Rectal smooth muscle tissue (tissue), 1 donor: ENCODE measurements at regions not wholly inside any gene's neighbourhood (a gene's known extent, or its start where the extent isn't known, plus 50 kb on each side); places are given as distances from the start of the nearest gene placed in this dataset.

Experiments
- H3K27ac ChIP-seq: one replicate; pipeline ENCODE4 v1.7.0; 2013; ENCODE audit warnings: low read depth, low read length, inconsistent platforms
- H3K27me3 ChIP-seq: one replicate; pipeline ENCODE4 v1.7.0; 2013; ENCODE audit warnings: low read length; ENCODE audit not compliant: control insufficient read depth, insufficient read depth
- H3K36me3 ChIP-seq: one replicate; pipeline ENCODE4 v1.7.0; 2013; ENCODE audit warnings: low read length; ENCODE audit not compliant: control insufficient read depth, insufficient read depth
- H3K4me1 ChIP-seq: one replicate; pipeline ENCODE4 v1.7.0; 2013; ENCODE audit warnings: low read length; ENCODE audit not compliant: control insufficient read depth, insufficient read depth
- H3K4me3 ChIP-seq: one replicate; pipeline ENCODE4 v1.7.0; 2013; ENCODE audit warnings: low read length
- H3K9ac ChIP-seq: one replicate; pipeline ENCODE4 v1.7.0; 2013; ENCODE audit warnings: low read length

DNA sequence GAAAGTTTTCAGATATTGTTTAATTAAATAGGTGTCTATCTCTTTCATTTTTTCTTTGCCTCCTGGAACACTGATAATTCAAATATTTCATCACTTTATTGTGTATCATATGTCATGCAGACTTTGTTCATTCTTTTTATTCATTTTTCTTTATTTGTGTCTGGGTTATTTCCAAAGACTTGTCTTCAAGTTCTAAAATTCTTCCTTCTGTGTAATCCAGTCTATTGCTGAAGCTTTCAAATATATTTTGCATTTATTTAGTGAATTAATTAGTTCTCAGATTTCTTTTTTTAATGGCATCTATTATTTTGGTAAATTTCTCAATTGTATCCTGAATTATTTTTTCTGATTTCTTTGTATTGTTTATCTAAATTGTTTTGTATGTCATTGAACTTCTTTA is 70.1 kb downstream of the ZNF330 start:
- Histone ChIP-seq H3K27ac (no peak overlapping the region), H3K27me3 (no peaks in the 10 kb centered on the region), H3K9ac (no peak overlapping the region), H3K36me3 (no peaks in the 10 kb centered on the region), H3K4me3 (no peak overlapping the region), H3K4me1 (no peaks in the 10 kb centered on the region)

DNA sequence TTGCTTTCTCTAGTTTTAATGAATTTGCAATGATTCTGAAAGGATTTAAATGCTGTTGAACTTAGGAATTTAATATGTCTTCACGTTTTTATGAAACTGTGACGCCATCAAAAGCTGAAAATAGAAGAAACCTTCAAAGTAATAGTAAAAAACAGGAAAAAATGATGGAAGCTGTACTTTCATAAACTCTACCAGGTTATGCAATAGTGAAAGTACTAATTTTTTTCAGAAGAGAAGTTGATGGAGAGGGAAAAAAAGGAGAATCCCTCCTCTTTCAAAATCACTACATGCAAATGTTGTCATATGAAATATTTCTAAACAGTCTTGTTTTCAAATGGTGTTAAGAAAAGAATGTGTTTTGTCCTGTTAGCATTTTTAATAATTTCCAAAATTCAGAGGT is 73.6 kb downstream of the ZNF330 start:
- Histone ChIP-seq H3K36me3 (no peaks in the 10 kb centered on the region), H3K9ac (no peak overlapping the region)

DNA sequence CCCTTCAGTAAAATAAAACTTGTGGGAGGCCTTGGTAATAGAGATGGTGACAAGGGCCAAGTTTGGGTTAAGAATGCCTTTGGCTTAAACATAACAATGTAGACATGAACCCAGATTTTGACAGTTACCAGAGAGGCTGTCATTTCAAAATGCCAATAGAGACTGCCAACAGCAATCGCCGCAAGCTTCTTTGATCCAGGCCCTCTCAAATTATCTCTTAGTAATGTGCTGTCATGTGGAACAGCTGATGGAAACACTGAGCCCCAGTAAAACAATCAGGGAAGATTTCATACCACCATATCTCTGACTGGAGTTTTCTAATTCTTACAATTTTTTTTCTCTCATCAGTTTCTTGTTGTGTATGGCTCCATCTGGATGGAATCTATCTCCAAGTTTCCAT is 80.5 kb downstream of the ZNF330 start:
- H3K9ac ChIP-seq: no peak overlapping the region
- H3K36me3 ChIP-seq: no peaks in the 10 kb centered on the region
- no peak overlapping the region for H3K27ac ChIP-seq
- no peaks in the 10 kb centered on the region for H3K4me1 ChIP-seq
- no peaks in the 10 kb centered on the region for H3K27me3 ChIP-seq
- H3K4me3 ChIP-seq: no peak overlapping the region

More for the DNA sequence above, 73.6 kb downstream of the ZNF330 start:
- Histone ChIP-seq H3K4me3 (no peak overlapping the region), H3K27me3 (no peaks in the 10 kb centered on the region), H3K27ac (no peak overlapping the region), H3K4me1 (no peaks in the 10 kb centered on the region)

DNA sequence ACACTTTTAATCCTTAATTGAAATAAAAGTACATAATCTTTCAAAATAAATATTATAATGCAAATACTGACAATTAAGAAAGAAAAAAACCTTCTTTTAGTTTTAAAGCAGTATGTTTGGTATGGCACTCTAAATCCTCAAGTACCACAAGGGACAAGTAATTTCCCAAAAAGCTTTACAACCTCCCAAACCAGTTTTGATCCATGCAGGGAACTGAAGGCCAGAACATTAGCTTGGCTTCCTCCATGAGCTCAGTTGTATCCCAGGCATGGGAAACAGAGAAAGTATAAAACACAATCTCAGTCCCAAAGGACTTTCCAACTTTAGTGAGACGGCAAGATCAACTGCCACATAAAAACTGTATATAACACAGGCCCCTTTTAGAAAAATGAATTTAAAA is 82.2 kb downstream of the ZNF330 start:
- Histone ChIP-seq H3K27ac (no peak overlapping the region), H3K27me3 (no peaks in the 10 kb centered on the region), H3K9ac (no peak overlapping the region), H3K4me1 (no peaks in the 10 kb centered on the region), H3K36me3 (no peaks in the 10 kb centered on the region), H3K4me3 (no peak overlapping the region)

DNA sequence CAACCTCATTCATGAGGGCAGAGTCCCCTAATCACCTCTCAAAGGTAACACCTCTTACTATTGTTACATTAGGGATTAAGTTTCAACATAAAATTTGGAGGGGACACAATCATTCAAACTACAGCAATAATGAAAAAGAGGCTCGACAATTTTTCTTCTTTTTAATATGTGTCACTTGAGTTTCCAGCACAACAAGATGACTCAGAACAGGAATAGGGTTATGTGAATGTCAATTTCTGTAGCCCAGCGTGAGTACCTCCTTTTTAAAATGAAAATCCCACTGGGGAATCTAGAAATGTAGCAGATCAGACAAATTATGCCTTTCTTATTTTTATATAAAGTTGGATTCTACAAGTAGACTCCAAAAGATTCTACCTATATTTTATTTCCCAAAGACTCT is 83.7 kb downstream of the ZNF330 start:
- Histone ChIP-seq H3K36me3 (no peaks in the 10 kb centered on the region), H3K27ac (no peak overlapping the region), H3K4me3 (no peak overlapping the region), H3K4me1 (no peaks in the 10 kb centered on the region), H3K9ac (no peak overlapping the region), H3K27me3 (no peaks in the 10 kb centered on the region)

DNA sequence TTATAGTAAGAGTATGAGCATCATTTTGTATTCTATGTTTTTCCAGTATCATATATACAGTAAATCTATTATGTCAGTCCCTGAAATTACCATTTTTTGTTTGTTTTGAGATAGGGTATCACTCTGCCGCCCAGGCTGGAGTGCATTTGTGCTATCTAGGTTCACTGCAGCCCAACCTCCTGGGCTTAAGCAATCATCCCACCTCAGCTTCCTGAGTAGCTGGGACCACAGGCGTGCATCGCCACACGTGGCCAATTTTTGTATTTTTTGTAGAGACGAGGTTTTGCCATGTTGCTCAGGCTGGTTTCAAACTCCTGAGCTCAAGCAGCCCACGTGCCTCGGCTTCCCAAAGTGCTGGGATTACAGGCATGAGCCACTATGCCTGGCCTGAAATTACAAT is 85.6 kb downstream of the ZNF330 start:
- Histone ChIP-seq H3K27ac (no peak overlapping the region), H3K27me3 (no peaks in the 10 kb centered on the region), H3K4me3 (no peak overlapping the region), H3K36me3 (no peaks in the 10 kb centered on the region), H3K4me1 (no peaks in the 10 kb centered on the region), H3K9ac (no peak overlapping the region)

DNA sequence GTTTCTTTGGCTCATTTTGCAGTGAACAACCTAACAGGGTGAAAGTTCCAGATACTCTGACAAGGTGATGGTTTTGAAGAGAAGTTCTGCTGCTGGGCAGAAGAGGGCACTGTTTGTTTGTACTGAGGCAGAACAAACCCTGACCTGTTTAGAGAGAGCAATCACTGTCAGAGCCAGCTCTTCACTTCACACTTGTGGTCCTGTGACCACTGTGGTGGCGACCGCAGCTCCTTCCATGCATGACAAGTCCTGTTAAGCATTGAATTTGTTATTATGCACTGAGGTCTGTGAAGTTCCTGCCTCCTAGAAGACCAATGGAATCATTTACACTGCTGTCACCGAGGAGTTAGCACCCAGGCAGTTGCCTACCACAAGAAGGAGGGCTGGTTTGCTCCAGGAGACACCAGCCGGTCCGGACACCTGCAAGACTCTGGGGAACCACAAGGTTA is 86.6 kb downstream of the ZNF330 start:
- Histone ChIP-seq H3K27ac (no peak overlapping the region), H3K27me3 (no peaks in the 10 kb centered on the region), H3K9ac (no peak overlapping the region), H3K36me3 (no peaks in the 10 kb centered on the region), H3K4me3 (no peak overlapping the region), H3K4me1 (no peaks in the 10 kb centered on the region)

DNA sequence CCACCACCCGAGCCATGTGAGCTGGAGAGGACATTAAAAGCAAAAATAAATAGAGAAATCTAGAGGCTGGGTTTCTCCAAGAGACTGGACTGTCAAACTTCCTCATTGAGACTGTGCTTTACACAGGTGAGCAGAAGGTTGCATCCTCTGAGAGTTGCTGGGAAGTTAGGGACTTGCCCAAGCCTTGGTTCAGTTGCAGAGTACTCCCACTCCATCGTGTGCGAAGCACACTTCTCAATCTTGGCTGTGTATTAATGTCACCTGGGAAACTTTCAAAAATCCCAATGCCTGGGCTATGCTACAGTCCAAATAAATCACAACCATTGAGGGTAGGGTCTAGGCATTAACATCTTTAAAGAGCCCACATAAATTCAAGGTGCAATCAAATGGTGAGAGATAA is 89.2 kb downstream of the ZNF330 start:
- no peaks in the 10 kb centered on the region for H3K4me1 ChIP-seq
- H3K9ac ChIP-seq: no peak overlapping the region
- H3K4me3 ChIP-seq: no peak overlapping the region
- no peaks in the 10 kb centered on the region for H3K36me3 ChIP-seq
- H3K27ac ChIP-seq: no peak overlapping the region
- no peaks in the 10 kb centered on the region for H3K27me3 ChIP-seq

DNA sequence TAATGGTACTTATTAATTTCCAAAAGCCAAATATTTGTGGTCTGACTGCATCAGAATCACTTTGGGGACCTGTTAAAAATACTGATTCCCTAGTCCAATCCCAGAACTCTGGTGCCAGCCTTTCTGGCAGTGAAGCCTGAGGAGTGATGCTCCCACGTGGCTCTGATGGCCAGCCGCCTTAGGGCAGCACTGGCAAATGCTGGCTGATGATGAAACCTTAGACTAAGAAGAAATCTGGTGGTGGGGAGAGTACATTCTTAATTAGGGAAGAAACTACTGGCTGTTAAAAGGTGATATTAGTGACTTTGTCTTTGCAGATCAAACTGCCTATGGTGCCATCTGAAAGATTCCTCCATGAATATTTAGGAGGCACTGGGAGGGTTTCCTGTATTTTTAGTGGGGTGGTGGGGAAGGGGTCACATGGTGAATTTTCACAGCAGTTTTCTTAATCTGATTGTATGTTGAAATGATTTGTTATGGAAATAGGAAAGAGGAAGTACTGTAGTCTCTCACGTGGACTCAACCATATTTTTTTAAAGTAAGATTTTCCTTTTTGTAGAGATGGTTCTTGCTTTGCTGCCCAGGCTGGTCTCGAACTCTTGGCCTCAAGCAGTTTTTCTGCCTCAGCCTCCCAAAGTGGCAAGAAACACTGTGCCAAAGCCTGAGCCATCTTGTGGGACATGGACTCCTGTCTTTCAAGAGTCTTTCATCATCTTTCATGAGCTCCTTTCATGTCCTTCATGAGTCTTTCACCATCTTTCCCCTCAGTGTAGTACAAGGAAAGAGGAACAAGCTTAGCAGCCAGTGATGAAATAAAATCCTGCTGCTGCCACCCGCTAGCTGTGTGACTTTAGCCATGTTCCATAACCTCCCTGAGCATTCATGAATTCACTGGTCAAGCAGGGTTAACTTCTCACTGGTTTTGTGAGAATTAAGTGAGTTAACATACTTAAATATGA is 90.8 kb downstream of the ZNF330 start:
- Histone ChIP-seq H3K27me3 (no peaks in the 10 kb centered on the region), H3K4me1 (no peaks in the 10 kb centered on the region), H3K36me3 (no peaks in the 10 kb centered on the region), H3K9ac (no peak overlapping the region), H3K27ac (no peak overlapping the region), H3K4me3 (no peak overlapping the region)

DNA sequence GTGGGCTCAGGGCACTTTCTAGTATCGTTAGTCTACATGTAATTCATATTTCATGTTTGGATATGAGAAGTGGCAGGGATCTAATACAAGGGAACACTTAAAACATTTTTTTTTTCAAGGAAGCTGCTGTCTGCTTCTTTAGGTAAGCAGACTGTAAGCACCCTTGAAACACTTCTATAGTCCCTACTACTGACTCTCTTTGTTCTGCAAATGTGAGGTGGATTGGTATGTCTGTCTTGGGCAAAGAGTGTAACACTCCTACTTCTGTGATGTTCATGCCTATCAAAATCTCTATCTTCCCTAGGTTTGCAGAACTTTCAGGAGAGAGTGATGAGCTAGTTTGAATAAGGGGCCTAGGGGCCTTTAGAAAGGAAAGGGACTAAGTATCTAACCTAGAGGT is 93.9 kb downstream of the ZNF330 start:
- H3K4me3 ChIP-seq: no peak overlapping the region
- no peak overlapping the region for H3K9ac ChIP-seq
- no peaks in the 10 kb centered on the region for H3K27me3 ChIP-seq
- H3K36me3 ChIP-seq: no peaks in the 10 kb centered on the region
- H3K4me1 ChIP-seq: no peaks in the 10 kb centered on the region
- H3K27ac ChIP-seq: no peak overlapping the region

DNA sequence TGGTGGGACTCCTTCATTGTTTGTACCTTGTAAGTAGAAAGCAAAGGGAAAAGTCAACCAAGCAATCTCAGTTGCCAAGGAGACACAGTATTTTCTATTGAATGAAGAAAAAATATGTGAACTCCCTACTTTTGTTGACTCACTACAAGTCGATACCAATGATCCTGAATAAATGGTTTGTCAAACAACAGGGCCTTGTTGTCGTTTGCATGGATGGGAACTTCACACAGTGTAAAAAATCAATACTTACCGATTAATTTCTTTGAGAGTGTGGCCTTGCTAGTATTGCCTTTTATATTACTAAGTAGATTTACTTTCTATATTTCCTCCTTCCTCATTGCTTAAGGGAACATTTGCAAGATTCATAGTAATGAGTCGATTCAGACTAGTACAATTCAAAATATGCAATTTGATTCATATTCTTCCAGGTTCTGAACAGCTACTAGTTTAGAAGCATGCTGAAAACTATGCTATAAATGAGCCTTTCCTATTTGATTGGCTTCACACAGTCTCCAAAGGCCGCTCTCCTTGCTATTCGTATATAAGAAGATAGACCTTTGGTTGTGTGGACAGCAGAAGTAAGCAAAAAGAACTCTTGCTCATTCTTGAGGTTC is 108.0 kb downstream of the ZNF330 start:
- Histone ChIP-seq H3K9ac (no peak overlapping the region), H3K27ac (no peak overlapping the region), H3K4me1 (no peaks in the 10 kb centered on the region), H3K27me3 (no peaks in the 10 kb centered on the region), H3K36me3 (no peaks in the 10 kb centered on the region), H3K4me3 (no peak overlapping the region)

DNA sequence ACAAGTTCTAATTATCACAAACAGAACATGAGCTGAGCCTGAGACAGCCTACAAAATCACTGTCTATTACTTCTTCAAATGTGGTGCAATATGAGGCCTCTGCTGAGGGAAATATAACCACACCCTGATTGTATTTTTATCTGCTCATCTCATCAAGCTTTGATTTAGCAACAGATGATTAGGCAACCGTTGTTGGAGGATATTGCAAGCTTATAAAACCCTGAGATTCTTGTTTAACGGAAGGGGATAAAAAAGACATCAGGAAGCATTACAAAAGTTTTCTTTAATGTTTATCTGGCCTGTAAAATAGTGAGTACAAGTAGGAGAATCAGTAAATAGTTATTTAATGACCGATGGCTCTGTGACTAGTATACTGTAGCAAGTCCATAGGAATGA is 108.5 kb downstream of the ZNF330 start:
- no peaks in the 10 kb centered on the region for H3K36me3 ChIP-seq
- peaks cover 3% of the 10 kb centered on the region for H3K4me1 ChIP-seq
- H3K27ac ChIP-seq: no peak overlapping the region
- H3K9ac ChIP-seq: no peak overlapping the region
- no peaks in the 10 kb centered on the region for H3K27me3 ChIP-seq
- H3K4me3 ChIP-seq: no peak overlapping the region

DNA sequence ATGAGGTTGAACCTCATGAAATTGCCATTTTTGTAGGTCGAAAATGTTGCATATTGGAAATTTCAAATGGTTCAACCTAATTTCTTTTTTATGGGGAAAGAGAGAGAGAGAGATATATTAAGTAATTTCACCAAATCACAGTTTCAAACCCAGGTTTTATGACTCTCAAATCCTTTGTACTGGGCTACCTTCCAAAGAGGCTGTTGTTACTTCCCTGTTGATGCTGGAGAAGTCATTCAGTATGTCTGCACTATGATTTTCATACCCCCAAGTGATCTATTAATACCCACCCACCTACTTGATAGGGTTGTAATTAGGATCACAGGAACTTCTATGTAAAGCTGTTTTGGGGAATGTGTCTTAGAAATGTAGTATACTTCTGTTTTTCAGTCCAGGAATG is 109.9 kb downstream of the ZNF330 start:
- Histone ChIP-seq H3K36me3 (no peaks in the 10 kb centered on the region), H3K9ac (no peak overlapping the region), H3K27ac (no peak overlapping the region), H3K4me1 (peaks cover 3% of the 10 kb centered on the region), H3K4me3 (no peak overlapping the region), H3K27me3 (no peaks in the 10 kb centered on the region)
